ENCODE measurements at regions not wholly inside any gene's neighbourhood (a gene's known extent, or its start where the extent isn't known, plus 50 kb on each side); places are given as distances from the start of the nearest gene placed in this dataset.

DNA sequence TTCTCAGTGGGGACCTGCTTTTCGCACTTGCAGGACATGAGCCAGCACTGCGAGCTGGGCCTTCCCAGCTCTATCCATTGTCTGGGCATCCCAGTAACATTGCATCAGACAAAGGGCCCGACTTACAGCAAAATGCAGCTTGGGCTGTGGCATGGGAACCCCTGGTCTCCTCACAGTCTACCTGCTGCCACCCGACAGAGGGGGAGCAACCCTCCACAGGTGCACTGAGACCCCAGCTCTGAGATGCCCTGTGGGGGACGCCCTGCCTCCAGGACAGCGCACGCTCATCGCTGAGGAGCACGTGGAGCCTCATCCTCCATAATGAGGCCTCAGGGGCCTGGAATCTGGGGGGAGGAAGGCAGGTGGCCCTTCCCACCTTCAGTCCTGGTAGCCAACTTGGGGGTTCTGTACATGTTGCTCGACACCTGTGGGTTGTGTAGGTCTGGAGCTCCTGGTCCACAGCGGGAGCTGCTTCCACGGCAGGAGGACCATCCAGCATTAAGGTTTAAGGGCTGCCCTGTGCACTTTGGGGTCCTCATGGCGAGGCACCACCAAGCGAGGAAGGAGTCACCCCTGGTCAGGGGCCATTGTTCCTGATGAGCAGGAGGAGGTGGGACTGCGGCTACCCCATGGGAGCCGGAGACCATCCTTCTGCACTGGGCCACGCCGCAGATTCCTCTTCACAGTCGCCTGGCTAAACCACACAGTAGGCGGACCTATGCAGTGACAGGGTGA, 376.5 kb upstream of the IRX1 start:
- TF ChIP-seq, protein P1, sequence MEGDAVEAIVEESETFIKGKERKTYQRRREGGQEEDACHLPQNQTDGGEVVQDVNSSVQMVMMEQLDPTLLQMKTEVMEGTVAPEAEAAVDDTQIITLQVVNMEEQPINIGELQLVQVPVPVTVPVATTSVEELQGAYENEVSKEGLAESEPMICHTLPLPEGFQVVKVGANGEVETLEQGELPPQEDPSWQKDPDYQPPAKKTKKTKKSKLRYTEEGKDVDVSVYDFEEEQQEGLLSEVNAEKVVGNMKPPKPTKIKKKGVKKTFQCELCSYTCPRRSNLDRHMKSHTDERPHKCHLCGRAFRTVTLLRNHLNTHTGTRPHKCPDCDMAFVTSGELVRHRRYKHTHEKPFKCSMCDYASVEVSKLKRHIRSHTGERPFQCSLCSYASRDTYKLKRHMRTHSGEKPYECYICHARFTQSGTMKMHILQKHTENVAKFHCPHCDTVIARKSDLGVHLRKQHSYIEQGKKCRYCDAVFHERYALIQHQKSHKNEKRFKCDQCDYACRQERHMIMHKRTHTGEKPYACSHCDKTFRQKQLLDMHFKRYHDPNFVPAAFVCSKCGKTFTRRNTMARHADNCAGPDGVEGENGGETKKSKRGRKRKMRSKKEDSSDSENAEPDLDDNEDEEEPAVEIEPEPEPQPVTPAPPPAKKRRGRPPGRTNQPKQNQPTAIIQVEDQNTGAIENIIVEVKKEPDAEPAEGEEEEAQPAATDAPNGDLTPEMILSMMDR (IDR thresholded peaks at IDR 0.05 in 2 of 3, conservative IDR thresholded peaks at IDR 0.05 in 1 of 3; ENCODE audit: borderline replicate concordance in 1 of 3, insufficient read depth in 1 of 3, low read depth in 2 of 3, low read length in 2 of 3): no peak
- TF ChIP-seq CEBPB (IDR thresholded peaks at IDR 0.05; ENCODE audit: low read depth): no peak
- no peak for TF ChIP-seq SRF (IDR thresholded peaks at IDR 0.05; ENCODE audit: low read depth)
